IMR-90 (cell line): ENCODE measurements at regions not wholly inside any gene's neighbourhood (a gene's known extent, or its start where the extent isn't known, plus 50 kb on each side); places are given as distances from the start of the nearest gene placed in this dataset.

Experiments used
- ATAC-seq: fragments of 200-7000 bp; cut with Tn5 transposase; 2 replicates; pipeline ENCODE4 v1.9.1; 2020; ENCODE audit warnings: low read depth, mild to moderate bottlenecking, moderate library complexity
- BruUV-seq: library from RNA; stranded (reverse); fragments of 400-500 nt; replicated peaks from 2 replicates; lab custom pipeline; 2021; lab: Mats Ljungman, UMichigan
- CTCF ChIA-PET: fragments of 300-600 bp; formaldehyde crosslinking; extraction: SDS; loops from one replicate; lab custom pipeline; 2021; ENCODE audit warnings: antibody characterized with exemption; lab: Yijun Ruan, JAX
- POLR2A ChIA-PET: fragments of 300-600 bp; sonication (Branson Sonifier 250); formaldehyde crosslinking; loops from one replicate; lab custom pipeline; 2022; ENCODE audit warnings: antibody characterized with exemption; ENCODE audit not compliant: unreplicated experiment; lab: Charles Lee
- DNase-seq: peaks from one replicate; pipeline ENCODE4 v3.0.0; 2013
- H2AFZ ChIP-seq: replicated peaks from 2 replicates; pipeline ENCODE3; 2013; ENCODE audit warnings: low read length, mild to moderate bottlenecking; ENCODE audit not compliant: poor library complexity
- H2AK5ac ChIP-seq: 2 replicates; pipeline ENCODE4 v1.6.1; 2013; ENCODE audit warnings: low read depth, low read length, inconsistent platforms
- H2AK9ac ChIP-seq: replicated peaks from 2 replicates; pipeline ENCODE3; 2013; ENCODE audit warnings: mild to moderate bottlenecking, low read depth, low read length, moderate library complexity; ENCODE audit not compliant: poor library complexity
- H2BK120ac ChIP-seq: 2 replicates; pipeline ENCODE4 v1.6.1; 2013; ENCODE audit warnings: low read depth, low read length, inconsistent platforms
- H2BK15ac ChIP-seq: 3 replicates; pipeline ENCODE4 v1.6.1; 2013; ENCODE audit warnings: low read depth, low read length, inconsistent platforms
- H2BK20ac ChIP-seq: 2 replicates; pipeline ENCODE4 v1.6.1; 2013; ENCODE audit warnings: low read depth, mild to moderate bottlenecking, inconsistent platforms, low read length, moderate library complexity
- H2BK5ac ChIP-seq: 2 replicates; pipeline ENCODE4 v1.6.1; 2013; ENCODE audit warnings: mild to moderate bottlenecking, low read depth, low read length, inconsistent platforms; ENCODE audit not compliant: poor library complexity, severe bottlenecking
- H3K14ac ChIP-seq: replicated peaks from 2 replicates; pipeline ENCODE4 v1.6.1; 2013; ENCODE audit warnings: low read depth, low read length, inconsistent platforms
- H3K18ac ChIP-seq: 2 replicates; pipeline ENCODE4 v1.6.1; 2013; ENCODE audit warnings: low read depth, low read length, control low read depth
- H3K23ac ChIP-seq: 2 replicates; pipeline ENCODE4 v1.6.1; 2013; ENCODE audit warnings: low read depth, low read length, inconsistent platforms
- H3K27ac ChIP-seq: 2 replicates; pipeline ENCODE4 v1.5.1; 2013; ENCODE audit warnings: mild to moderate bottlenecking, control low read depth, low read length; ENCODE audit not compliant: insufficient read depth
- H3K27me3 ChIP-seq: 2 replicates; pipeline ENCODE4 v1.6.1; 2013; ENCODE audit warnings: low read length; ENCODE audit not compliant: control insufficient read depth, insufficient read depth
- H3K36me3 ChIP-seq: 2 replicates; pipeline ENCODE4 v1.6.1; 2013; ENCODE audit warnings: low read length, mixed read lengths; ENCODE audit not compliant: control insufficient read depth, insufficient read depth
- H3K4ac ChIP-seq: 2 replicates; pipeline ENCODE4 v1.6.1; 2013; ENCODE audit warnings: low read depth, low read length, inconsistent platforms
- H3K4me1 ChIP-seq: 2 replicates; pipeline ENCODE4 v1.6.1; 2013; ENCODE audit warnings: low read length, mixed read lengths; ENCODE audit not compliant: control insufficient read depth, insufficient read depth
- H3K4me2 ChIP-seq: 2 replicates; pipeline ENCODE4 v1.6.1; 2013; ENCODE audit warnings: low read depth, mild to moderate bottlenecking, control low read depth, low read length, moderate library complexity
- H3K4me3 ChIP-seq: 2 replicates; pipeline ENCODE4 v1.5.1; 2013; ENCODE audit warnings: low read depth, mild to moderate bottlenecking, control low read depth, low read length, moderate library complexity; ENCODE audit not compliant: insufficient read depth
- H3K56ac ChIP-seq: 2 replicates; pipeline ENCODE4 v1.6.1; 2013; ENCODE audit warnings: low read length, inconsistent platforms; ENCODE audit not compliant: insufficient read depth; ENCODE audit errors: extremely low read depth
- H3K79me1 ChIP-seq, 2 experiments: 2 replicates each; pipeline ENCODE4 v1.6.1; 2013; ENCODE audit warnings: low read length in 2 of 2, inconsistent platforms in 1 of 2, low read depth in 1 of 2
- H3K9ac ChIP-seq: 2 replicates; pipeline ENCODE4 v1.6.1; 2013; ENCODE audit warnings: low read depth, low read length, control low read depth
- H3K9me1 ChIP-seq: 2 replicates; pipeline ENCODE4 v1.6.1; 2013; ENCODE audit warnings: low read length, inconsistent platforms; ENCODE audit not compliant: insufficient read depth
- H3K9me3 ChIP-seq: 2 replicates; pipeline ENCODE4 v1.6.1; 2013; ENCODE audit warnings: low read length; ENCODE audit not compliant: control insufficient read depth, insufficient read depth
- H4K20me1 ChIP-seq: 2 replicates; pipeline ENCODE4 v1.6.1; 2013; ENCODE audit warnings: low read length, inconsistent platforms; ENCODE audit not compliant: insufficient read depth
- H4K5ac ChIP-seq: 2 replicates; pipeline ENCODE4 v1.6.1; 2013; ENCODE audit warnings: mild to moderate bottlenecking, low read depth, low read length, control low read depth
- H4K8ac ChIP-seq, 2 experiments: 2 replicates each; pipeline ENCODE4 v1.6.1; 2013; ENCODE audit warnings: low read depth in 2 of 2, low read length in 2 of 2, control low read depth in 1 of 2, inconsistent platforms in 1 of 2
- H4K91ac ChIP-seq: 2 replicates; pipeline ENCODE4 v1.6.1; 2013; ENCODE audit warnings: low read depth, low read length, inconsistent platforms; ENCODE audit not compliant: insufficient read depth
- CHD1 ChIP-seq: IDR thresholded peaks from 2 replicates; pipeline ENCODE4 v1.6.1; 2012; ENCODE audit warnings: low read depth, low read length, improper control_type of control experiment
- MAFK ChIP-seq: IDR thresholded peaks from 2 replicates; pipeline ENCODE4 v1.6.1; 2012; ENCODE audit warnings: low read depth, low read length, improper control_type of control experiment
- NFE2L2 ChIP-seq: fragments of 150-350 bp; IDR thresholded peaks from 2 replicates; pipeline ENCODE4 v1.6.1; 2016; ENCODE audit warnings: low read depth, mild to moderate bottlenecking, low read length
- RFX5 ChIP-seq: IDR thresholded peaks from 2 replicates; pipeline ENCODE4 v1.8.0; 2012; ENCODE audit warnings: low read depth, mild to moderate bottlenecking, low read length, moderate library complexity
- WGBS, 2 experiments: methylation state at CpG; one replicate each; pipeline versions ENCODE4 v1.1.5 to v1.1.7; 2013; ENCODE audit warnings: missing lambda C conversion rate in 2 of 2; ENCODE audit not compliant: insufficient read length in 1 of 2; ENCODE audit errors: extremely low coverage in 2 of 2; 5-methylcytosine and 5-hydroxymethylcytosine counted together
- dilution Hi-C: fragments of 300-500 bp; cut with HindIII; formaldehyde crosslinking; loops from one replicate; pipeline ENCODE4 v1.14.3; 2018; ENCODE audit warnings: low sequenced_read_pairs; ENCODE audit not compliant: unreplicated experiment
- in situ Hi-C: fragments of 300-500 bp; cut with MboI; formaldehyde crosslinking; loops from 3 replicates; pipeline ENCODE4 v1.14.3; 2019; ENCODE audit warnings: low sequenced_read_pairs, inconsistent platforms, mixed read lengths
- intact Hi-C: fragments of 100-400 bp; cut with micrococcal nuclease; formaldehyde crosslinking; loops from 2 replicates; pipeline ENCODE4 v1.10.0; 2022

- Histone ChIP-seq H3K9ac (no peak overlapping the region), H2BK5ac (no peak overlapping the region), H2BK15ac (no peak overlapping the region), H3K14ac (no peak overlapping the region), H3K9me1 (no peaks in the 10 kb centered on the region), H3K18ac (no peak overlapping the region), H4K8ac (no peak overlapping the region), H2AK9ac (no peak overlapping the region), H2BK20ac (no peak overlapping the region), H3K23ac (no peak overlapping the region), H3K27me3 (no peaks in the 10 kb centered on the region), H2AFZ (no peak overlapping the region), H4K20me1 (no peaks in the 10 kb centered on the region), H3K9me3 (no peaks in the 10 kb centered on the region), H3K79me1 (no peaks in the 10 kb centered on the region), H3K4me1 (no peaks in the 10 kb centered on the region), H4K5ac (no peak overlapping the region), H3K56ac (no peak overlapping the region), H3K27ac (no peak overlapping the region), H3K36me3 (no peaks in the 10 kb centered on the region), H3K4me2 (no peak overlapping the region), H3K4ac (no peak overlapping the region), H2BK120ac (no peak overlapping the region), H2AK5ac (no peak overlapping the region), H3K4me3 (no peak overlapping the region), H4K91ac (no peak overlapping the region)
- dilution Hi-C loops, result no loop called here
- no peak for DNase-seq
- POLR2A ChIA-PET, result no interaction called here
- peak; percentile 40 for TF ChIP-seq MAFK
- TF ChIP-seq CHD1, result no peak
- no peak for TF ChIP-seq RFX5
- no peak for TF ChIP-seq NFE2L2
- WGBS, 2 experiments, result no CpG with 5 or more reads among the region's 2 CpGs
- BruUV-seq, result no TSS peak
- intact Hi-C loops, result no loop called here
- in situ Hi-C loops, result no loop called here
- no peak for ATAC-seq
- CTCF ChIA-PET, result no interaction called here
Measured at GRCh38 chr6:54772610-54773009, 74.0 kb upstream of the FAM83B start.
